ENCODE measurements at regions not wholly inside any gene's neighbourhood (a gene's known extent, or its start where the extent isn't known, plus 50 kb on each side); places are given as distances from the start of the nearest gene placed in this dataset.

DNA sequence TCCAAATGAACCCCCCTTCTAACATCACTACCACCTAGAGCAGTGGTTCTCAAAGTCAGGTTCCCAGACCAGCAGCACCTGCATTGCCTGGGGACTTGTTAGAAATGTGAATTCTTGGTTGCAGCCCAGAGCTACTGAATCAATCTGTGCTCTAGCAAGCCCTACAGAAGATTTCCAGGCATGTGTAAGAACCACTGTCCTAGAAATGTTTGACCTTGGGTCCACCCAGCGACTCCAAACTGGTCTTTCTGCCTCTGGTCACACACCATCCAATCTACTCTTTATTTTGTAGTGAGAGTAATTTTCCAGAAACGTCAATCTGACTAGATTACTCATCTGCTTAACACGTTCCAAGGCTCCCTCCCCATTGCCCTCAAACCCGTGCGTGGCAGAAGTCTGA is 169.9 kb downstream of the HAPSTR1 start:
- Histone ChIP-seq H2AFZ (ENCODE audit: low read depth, low read length, severe bottlenecking) (no peak overlapping the region), H3K27me3 (ENCODE audit: low read length) (no peaks in the 10 kb centered on the region), H4K20me1 (ENCODE audit: low read depth, low read length) (no peaks in the 10 kb centered on the region), H3K27ac (ENCODE audit: low read depth, low read length) (no peak overlapping the region), H3K9me2 (replicated peaks; ENCODE audit: insufficient read depth, low read length) (no peaks in the 10 kb centered on the region), H3F3A (ENCODE audit: insufficient read depth) (no peaks in the 10 kb centered on the region), H3K4me2 (ENCODE audit: low read depth, low read length, poor library complexity, severe bottlenecking) (no peak overlapping the region), H3K36me3 (ENCODE audit: low read length) (no peaks in the 10 kb centered on the region), H3K9me3 (ENCODE audit: insufficient read depth, low read length) (no peaks in the 10 kb centered on the region), H3K9ac (ENCODE audit: low read length) (no peak overlapping the region), H3K4me3 (ENCODE audit: insufficient read depth, low read length, poor library complexity, severe bottlenecking) (no peak overlapping the region), H3K79me2 (ENCODE audit: insufficient read depth, low read length) (no peaks in the 10 kb centered on the region)
- TF ChIP-seq CTCF (IDR thresholded peaks at IDR 0.05; ENCODE audit: insufficient read depth, low read length, poor library complexity, severe bottlenecking) (no peak), EZH2phosphoT487 (conservative IDR thresholded peaks at IDR 0.05; ENCODE audit: low read length) (no peak)

GRCh38 chr16:9262941-9263715 is 171.7 kb downstream of the HAPSTR1 start:
- Histone ChIP-seq H3K27ac (ENCODE audit: low read depth, low read length) (no peak overlapping the region), H3K4me2 (ENCODE audit: low read depth, low read length, poor library complexity, severe bottlenecking) (no peak overlapping the region), H3K9me3 (ENCODE audit: insufficient read depth, low read length) (no peaks in the 10 kb centered on the region), H3K9me2 (replicated peaks; ENCODE audit: insufficient read depth, low read length) (no peaks in the 10 kb centered on the region), H3K9ac (ENCODE audit: low read length) (no peak overlapping the region), H3K79me2 (ENCODE audit: insufficient read depth, low read length) (no peaks in the 10 kb centered on the region), H2AFZ (ENCODE audit: low read depth, low read length, severe bottlenecking) (no peak overlapping the region), H3K27me3 (ENCODE audit: low read length) (no peaks in the 10 kb centered on the region; the same call in 1 of the 2 replicates), H3K4me3 (ENCODE audit: insufficient read depth, low read length, poor library complexity, severe bottlenecking) (no peak overlapping the region), H3K36me3 (ENCODE audit: low read length) (no peaks in the 10 kb centered on the region), H3F3A (ENCODE audit: insufficient read depth) (no peaks in the 10 kb centered on the region), H4K20me1 (ENCODE audit: low read depth, low read length) (no peaks in the 10 kb centered on the region)
- TF ChIP-seq EZH2phosphoT487 (conservative IDR thresholded peaks at IDR 0.05; ENCODE audit: low read length) (no peak), CTCF (IDR thresholded peaks at IDR 0.05; ENCODE audit: insufficient read depth, low read length, poor library complexity, severe bottlenecking) (no peak)

DNA sequence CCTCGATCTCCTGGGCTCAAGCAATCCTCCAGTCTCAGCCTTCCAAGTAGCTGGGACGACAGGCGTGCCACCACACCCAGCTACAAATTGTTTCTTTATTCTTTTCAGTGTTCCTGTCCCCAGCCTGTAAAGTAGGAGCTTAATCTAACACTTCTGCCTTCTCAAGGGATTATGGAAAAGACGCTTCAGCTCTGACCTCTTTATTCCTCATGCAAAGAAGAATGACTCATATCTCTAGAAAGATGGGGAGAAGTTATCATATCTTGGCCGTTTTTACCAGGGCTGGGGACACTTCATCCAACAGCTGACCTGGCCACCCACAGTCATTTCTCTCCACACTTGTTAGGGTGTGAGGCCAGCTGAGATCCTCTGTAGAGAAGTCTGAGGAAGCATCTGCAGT is 172.6 kb downstream of the HAPSTR1 start:
- H3K27ac ChIP-seq (ENCODE audit: low read depth, low read length): no peak overlapping the region
- H3K4me3 ChIP-seq (ENCODE audit: insufficient read depth, low read length, poor library complexity, severe bottlenecking): no peak overlapping the region
- H2AFZ ChIP-seq (ENCODE audit: low read depth, low read length, severe bottlenecking): no peak overlapping the region
- no peaks in the 10 kb centered on the region for H3K79me2 ChIP-seq (ENCODE audit: insufficient read depth, low read length)
- H3K4me2 ChIP-seq (ENCODE audit: low read depth, low read length, poor library complexity, severe bottlenecking): no peak overlapping the region
- H3K9me3 ChIP-seq (ENCODE audit: insufficient read depth, low read length): no peaks in the 10 kb centered on the region
- no peaks in the 10 kb centered on the region for H3F3A ChIP-seq (ENCODE audit: insufficient read depth)
- H3K9ac ChIP-seq (ENCODE audit: low read length): no peak overlapping the region
- no peaks in the 10 kb centered on the region for H3K9me2 ChIP-seq (replicated peaks; ENCODE audit: insufficient read depth, low read length)
- TF ChIP-seq CTCF (IDR thresholded peaks at IDR 0.05; ENCODE audit: insufficient read depth, low read length, poor library complexity, severe bottlenecking): no peak
- TF ChIP-seq EZH2phosphoT487 (conservative IDR thresholded peaks at IDR 0.05; ENCODE audit: low read length): no peak
- no peaks in the 10 kb centered on the region for H4K20me1 ChIP-seq (ENCODE audit: low read depth, low read length)
- H3K27me3 ChIP-seq (ENCODE audit: low read length): no peaks in the 10 kb centered on the region; the same call in 1 of the 2 replicates
- no peaks in the 10 kb centered on the region for H3K36me3 ChIP-seq (ENCODE audit: low read length)
